Liver (tissue), 7 donors: ENCODE measurements at regions not wholly inside any gene's neighbourhood (a gene's known extent, or its start where the extent isn't known, plus 50 kb on each side); places are given as distances from the start of the nearest gene placed in this dataset.
"Not testable (repeated sequence)": the region's sequence is repeated elsewhere in the genome, so short reads cannot be mapped to it uniquely, and the experiment has no call there.

ENCODE experiments used
- DNase-seq: peaks from one replicate; pipeline ENCODE4 v3.0.0-alpha.2; 2017; ENCODE audit warnings: low spot score
- H3K27ac ChIP-seq, 2 donors: one replicate each; pipeline ENCODE4 v1.7.0; 2013; ENCODE audit warnings: inconsistent platforms in 2 of 2, low read length in 2 of 2, control low read depth in 1 of 2, low read depth in 1 of 2, mild to moderate bottlenecking in 1 of 2
- H3K27me3 ChIP-seq, 4 donors: one replicate each; pipeline versions ENCODE4 v1.6.1 to v1.7.0; 2013; ENCODE audit warnings: low read length in 3 of 4, inconsistent platforms in 1 of 4, mild to moderate bottlenecking in 1 of 4, moderate library complexity in 1 of 4; ENCODE audit not compliant: control insufficient read depth in 4 of 4, insufficient read depth in 4 of 4
- H3K36me3 ChIP-seq, 4 donors: one replicate each; pipeline versions ENCODE4 v1.6.1 to v1.7.0; 2013; ENCODE audit warnings: low read length in 3 of 4, mild to moderate bottlenecking in 3 of 4, low read depth in 1 of 4, moderate library complexity in 1 of 4; ENCODE audit not compliant: control insufficient read depth in 4 of 4, insufficient read depth in 3 of 4
- H3K4me1 ChIP-seq, 4 donors: one replicate each; pipeline versions ENCODE4 v1.6.1 to v1.7.0; 2013; ENCODE audit warnings: low read length in 3 of 4, mild to moderate bottlenecking in 3 of 4, moderate library complexity in 1 of 4; ENCODE audit not compliant: control insufficient read depth in 4 of 4, insufficient read depth in 4 of 4
- H3K4me3 ChIP-seq, 3 donors: one replicate each; pipeline versions ENCODE4 v1.6.1 to v1.7.0; 2013; ENCODE audit warnings: low read length in 3 of 3, control low read depth in 1 of 3, low read depth in 1 of 3, mild to moderate bottlenecking in 1 of 3
- H3K9ac ChIP-seq, 2 donors: one replicate each; pipeline ENCODE4 v1.7.0; 2013; ENCODE audit warnings: low read length in 2 of 2, mild to moderate bottlenecking in 2 of 2, moderate library complexity in 2 of 2, control low read depth in 1 of 2, low read depth in 1 of 2
- H3K9me3 ChIP-seq, 4 donors: one replicate each; pipeline versions ENCODE4 v1.6.1 to v1.7.0; 2013; ENCODE audit warnings: low read length in 3 of 4; ENCODE audit not compliant: control insufficient read depth in 4 of 4
- HNF4A ChIP-seq, 2 donors: conservative IDR thresholded peaks; 2 replicates each; pipeline ENCODE4 v1.6.1; 2016; ENCODE audit warnings: antibody characterized with exemption in 2 of 2, mild to moderate bottlenecking in 2 of 2
- RXRA ChIP-seq, 2 donors: IDR thresholded peaks; 2 replicates each; pipeline ENCODE4 v1.6.1; 2017 to 2018; ENCODE audit warnings: antibody characterized with exemption in 2 of 2, mild to moderate bottlenecking in 1 of 2
- SP1 ChIP-seq: IDR thresholded peaks from 2 replicates; pipeline ENCODE4 v1.6.1; 2018; ENCODE audit warnings: antibody characterized with exemption, mild to moderate bottlenecking
- WGBS: extraction: QIAGEN DNeasy Blood & Tissue Kit; methylation state at CpG from one replicate; pipeline ENCODE4 v1.1.7; 2013; 5-methylcytosine and 5-hydroxymethylcytosine counted together
- donor health status: healthy.
- donor health status: healthy.
- donor health status: healthy.
- donor health status: healthy.

- H3K27me3 ChIP-seq, H3K4me1 ChIP-seq, H3K4me3 ChIP-seq, H3K9ac ChIP-seq, DNase-seq, H3K36me3 ChIP-seq, H3K27ac ChIP-seq, H3K9me3 ChIP-seq: not testable (repeated sequence)
- 80% methylated on average over 8 of the region's 8 CpGs for WGBS
- TF ChIP-seq RXRA (IDR thresholded peaks at IDR 0.05) = peak; percentile 34 to 44
- peak; percentile 71 to 78 for TF ChIP-seq HNF4A (conservative IDR thresholded peaks at IDR 0.05)
- peak; percentile 39 for TF ChIP-seq SP1
Observed at GRCh38 chr4:118442115-118442837, 89.5 kb upstream of the PRSS12 start.

- DNase-seq, H3K9ac ChIP-seq, H3K27ac ChIP-seq, H3K36me3 ChIP-seq, H3K4me1 ChIP-seq, H3K27me3 ChIP-seq, H3K4me3 ChIP-seq, H3K9me3 ChIP-seq: not testable (repeated sequence)
- 90% methylated on average over 3 of the region's 3 CpGs for WGBS
Observed at GRCh38 chr4:118447397-118447796, 94.6 kb upstream of the PRSS12 start.

- not testable (repeated sequence) for DNase-seq, H3K27me3 ChIP-seq, H3K9ac ChIP-seq, H3K4me3 ChIP-seq, H3K4me1 ChIP-seq, H3K9me3 ChIP-seq, H3K36me3 ChIP-seq, H3K27ac ChIP-seq
- WGBS = 41% methylated on average over 1 of the region's 1 CpG
Observed at GRCh38 chr4:118454857-118455256, 102.1 kb upstream of the PRSS12 start.

GRCh38 chr4:118461435-118461834 lies 108.6 kb upstream of the PRSS12 start:
- DNase-seq, H3K9me3 ChIP-seq, H3K4me1 ChIP-seq, H3K27me3 ChIP-seq, H3K36me3 ChIP-seq, H3K9ac ChIP-seq, H3K27ac ChIP-seq, H3K4me3 ChIP-seq: not testable (repeated sequence)
- 92% methylated on average over 5 of the region's 5 CpGs for WGBS

GRCh38 chr4:118465831-118466230 lies 113.0 kb upstream of the PRSS12 start:
- 65% methylated on average over 2 of the region's 2 CpGs for WGBS
- not testable (repeated sequence) for H3K9me3 ChIP-seq, H3K9ac ChIP-seq, H3K4me1 ChIP-seq, H3K27me3 ChIP-seq, H3K36me3 ChIP-seq, H3K27ac ChIP-seq, H3K4me3 ChIP-seq, DNase-seq

GRCh38 chr4:118474001-118474626 lies 121.3 kb upstream of the PRSS12 start:
- not testable (repeated sequence) for H3K9me3 ChIP-seq, H3K27ac ChIP-seq, H3K36me3 ChIP-seq, H3K4me1 ChIP-seq, H3K9ac ChIP-seq, H3K4me3 ChIP-seq, H3K27me3 ChIP-seq, DNase-seq
- WGBS = 92% methylated on average over 3 of the region's 3 CpGs

- H3K9ac ChIP-seq, H3K4me1 ChIP-seq, H3K9me3 ChIP-seq, H3K27me3 ChIP-seq, DNase-seq, H3K36me3 ChIP-seq, H3K4me3 ChIP-seq, H3K27ac ChIP-seq: not testable (repeated sequence)
Observed at GRCh38 chr4:118474771-118475170, 122.0 kb upstream of the PRSS12 start.

- DNase-seq, H3K27me3 ChIP-seq, H3K4me3 ChIP-seq, H3K27ac ChIP-seq, H3K9ac ChIP-seq, H3K4me1 ChIP-seq, H3K36me3 ChIP-seq, H3K9me3 ChIP-seq: not testable (repeated sequence)
- WGBS = 72% methylated on average over 3 of the region's 3 CpGs
Observed at GRCh38 chr4:118475901-118476300, 123.1 kb upstream of the PRSS12 start.
